Large intestine (tissue), 3 donors: ENCODE measurements at regions not wholly inside any gene's neighbourhood (a gene's known extent, or its start where the extent isn't known, plus 50 kb on each side); places are given as distances from the start of the nearest gene placed in this dataset.

Experiments
- DNase-seq, 2 donors: peaks; one replicate each; pipeline versions ENCODE4 v3.0.0 to v3.0.0-alpha.2; 2013
- H3K27ac ChIP-seq: one replicate; pipeline ENCODE4 v1.5.1; 2013; ENCODE audit warnings: low read length
- H3K27me3 ChIP-seq: 2 replicates; pipeline ENCODE4 v1.6.1; 2013; ENCODE audit warnings: low read length; ENCODE audit not compliant: control insufficient read depth, insufficient read depth
- H3K36me3 ChIP-seq: 2 replicates; pipeline ENCODE4 v1.6.1; 2013; ENCODE audit warnings: low read length; ENCODE audit not compliant: control insufficient read depth, insufficient read depth
- H3K4me1 ChIP-seq: one replicate; pipeline ENCODE4 v1.6.1; 2013; ENCODE audit warnings: low read length; ENCODE audit not compliant: control insufficient read depth, insufficient read depth
- H3K4me3 ChIP-seq: one replicate; pipeline ENCODE4 v1.5.1; 2013; ENCODE audit warnings: low read length
- H3K9me3 ChIP-seq: one replicate; pipeline ENCODE4 v1.6.1; 2013; ENCODE audit warnings: mild to moderate bottlenecking, low read depth, low read length, moderate library complexity; ENCODE audit not compliant: control insufficient read depth
- WGBS: methylation state at CpG from one replicate; pipeline ENCODE4 v1.1.5; 2013; ENCODE audit warnings: low lambda C conversion rate; ENCODE audit not compliant: insufficient coverage; 5-methylcytosine and 5-hydroxymethylcytosine counted together

DNA sequence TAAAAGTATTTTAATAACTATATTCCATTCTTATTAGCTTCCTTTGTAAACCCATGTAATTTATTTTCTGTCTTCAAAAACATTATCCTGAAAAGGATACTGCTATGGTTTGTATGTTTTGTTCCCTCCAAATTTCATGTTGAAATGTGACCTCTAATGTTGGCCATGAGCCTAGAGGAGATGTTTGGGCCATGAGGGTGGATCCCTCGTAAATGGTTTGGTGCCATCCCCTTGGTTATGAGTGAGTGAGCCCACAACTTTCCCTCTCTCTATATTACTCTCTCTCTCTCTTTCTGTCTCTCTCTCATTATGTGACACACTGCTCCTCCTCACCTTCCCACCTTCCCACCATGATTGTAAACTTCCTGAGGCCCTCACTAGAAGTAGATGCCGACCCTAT, 357.7 kb downstream of the MFSD1 start:
- no CpG with 5 or more reads among the region's 2 CpGs for WGBS
- Histone ChIP-seq H3K27me3 (no peaks in the 10 kb centered on the region), H3K27ac (no peak overlapping the region), H3K9me3 (no peaks in the 10 kb centered on the region), H3K36me3 (no peaks in the 10 kb centered on the region), H3K4me1 (no peaks in the 10 kb centered on the region), H3K4me3 (no peak overlapping the region)
- no peak for DNase-seq

DNA sequence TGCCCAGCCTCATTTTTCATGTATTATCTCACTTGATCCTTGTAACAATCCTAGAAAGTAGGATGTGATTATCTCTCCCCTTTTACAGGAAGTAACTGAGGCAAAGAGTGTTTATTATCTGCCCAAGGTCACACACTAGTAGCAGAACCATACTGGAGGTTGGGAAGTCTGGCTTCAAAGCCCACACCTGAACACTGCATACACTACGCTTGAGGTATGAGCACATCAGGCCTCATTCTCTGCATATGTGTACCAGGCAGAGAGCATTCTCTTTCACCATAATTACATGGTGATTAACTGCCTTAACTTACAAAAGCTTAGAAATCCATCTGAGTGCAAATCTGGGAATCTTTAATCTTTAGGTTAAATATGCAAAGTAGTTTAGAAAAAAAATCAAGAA, 361.8 kb downstream of the MFSD1 start:
- Histone ChIP-seq H3K27me3 (no peaks in the 10 kb centered on the region), H3K27ac (no peak overlapping the region), H3K9me3 (no peaks in the 10 kb centered on the region), H3K4me1 (no peaks in the 10 kb centered on the region), H3K36me3 (no peaks in the 10 kb centered on the region), H3K4me3 (no peak overlapping the region)
- no CpG with 5 or more reads among the region's 1 CpG for WGBS
- no peak for DNase-seq

DNA sequence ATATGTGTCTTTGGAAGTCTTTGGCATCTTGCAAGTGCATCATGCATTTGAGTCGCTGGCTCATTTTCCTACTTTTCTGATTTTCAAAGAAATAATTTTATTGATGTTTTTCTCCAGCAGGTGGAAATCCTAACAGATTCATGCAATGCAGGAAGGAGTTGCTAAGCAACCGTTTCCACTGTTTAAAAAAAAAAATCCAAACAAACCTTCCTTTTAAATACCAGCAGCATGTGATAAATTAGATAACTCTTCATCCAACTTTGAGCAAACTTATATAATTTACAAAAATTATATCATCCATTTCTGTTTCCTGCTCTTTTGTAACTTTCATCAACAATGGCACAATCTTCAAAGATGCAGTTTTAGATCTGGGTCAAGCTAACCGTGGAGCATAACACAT, 364.1 kb downstream of the MFSD1 start:
- DNase-seq: no peak
- no peaks in the 10 kb centered on the region for H3K36me3 ChIP-seq
- H3K9me3 ChIP-seq: no peaks in the 10 kb centered on the region
- H3K4me1 ChIP-seq: no peaks in the 10 kb centered on the region
- no peak overlapping the region for H3K4me3 ChIP-seq
- no peaks in the 10 kb centered on the region for H3K27me3 ChIP-seq
- no peak overlapping the region for H3K27ac ChIP-seq
- WGBS: 86% methylated on average over 2 of the region's 3 CpGs

DNA sequence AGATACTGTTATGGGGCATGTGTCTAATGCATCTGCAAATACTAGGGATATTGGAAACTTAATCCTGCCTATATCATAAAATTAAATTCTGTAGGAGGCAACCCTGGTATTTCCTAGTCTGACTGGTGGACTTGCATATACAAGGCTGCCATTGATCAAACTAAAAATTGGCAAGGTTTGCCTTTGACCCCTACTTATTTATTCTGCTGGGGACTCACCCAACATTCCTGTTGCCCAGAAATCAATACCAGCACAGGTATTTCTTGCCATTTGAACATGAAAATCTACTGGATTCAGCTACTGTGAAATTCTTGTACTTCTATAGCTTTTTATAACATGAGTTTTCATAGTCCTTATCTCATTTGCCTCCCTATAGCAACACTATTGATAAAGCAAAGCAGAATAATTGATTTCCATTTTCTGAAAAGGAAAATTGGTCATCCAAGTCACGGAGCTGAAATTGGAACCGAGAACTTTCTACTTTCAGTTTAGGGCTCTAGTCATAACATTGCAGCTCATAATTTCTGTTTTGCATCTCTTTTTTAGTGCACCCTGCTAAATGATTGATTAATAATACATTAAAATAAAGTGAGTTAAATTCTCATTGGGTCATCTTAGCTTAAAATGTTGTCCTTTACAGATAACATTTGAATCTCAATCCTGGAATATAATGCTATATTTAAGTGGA, 365.2 kb downstream of the MFSD1 start:
- no peak overlapping the region for H3K4me3 ChIP-seq
- no peaks in the 10 kb centered on the region for H3K9me3 ChIP-seq
- WGBS: no CpG with 5 or more reads among the region's 2 CpGs
- H3K4me1 ChIP-seq: no peaks in the 10 kb centered on the region
- no peak for DNase-seq
- no peak overlapping the region for H3K27ac ChIP-seq
- H3K27me3 ChIP-seq: no peaks in the 10 kb centered on the region
- H3K36me3 ChIP-seq: no peaks in the 10 kb centered on the region

- Histone ChIP-seq H3K27me3 (no peaks in the 10 kb centered on the region), H3K4me3 (no peak overlapping the region), H3K27ac (no peak overlapping the region), H3K9me3 (no peaks in the 10 kb centered on the region), H3K4me1 (no peaks in the 10 kb centered on the region), H3K36me3 (no peaks in the 10 kb centered on the region)
- no CpG with 5 or more reads among the region's 1 CpG for WGBS
- DNase-seq: no peak
Measured at GRCh38 chr3:159168788-159169187, 366.9 kb downstream of the MFSD1 start.

DNA sequence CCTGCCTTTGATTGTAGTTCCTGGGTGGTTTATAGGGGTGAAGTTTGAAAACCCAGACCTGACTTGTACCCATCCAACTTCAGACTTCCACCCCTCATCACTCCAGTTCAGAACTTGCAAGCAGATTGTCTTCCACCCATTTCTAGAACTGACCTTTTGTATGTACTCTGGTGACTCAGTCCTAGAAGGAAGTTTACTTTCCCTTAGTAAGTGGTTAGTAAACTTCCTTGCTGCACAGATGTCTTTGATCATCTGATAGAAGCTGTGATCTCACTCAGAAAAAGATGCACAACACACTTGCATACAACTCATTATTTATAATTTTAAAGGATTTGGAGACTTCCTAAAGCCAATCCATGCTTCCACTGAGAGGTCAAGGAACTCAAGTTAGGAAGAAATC, 368.0 kb downstream of the MFSD1 start:
- DNase-seq: peak in 1 of 2 donors; percentile 13
- no peak overlapping the region for H3K27ac ChIP-seq
- no peaks in the 10 kb centered on the region for H3K36me3 ChIP-seq
- H3K9me3 ChIP-seq: no peaks in the 10 kb centered on the region
- H3K27me3 ChIP-seq: no peaks in the 10 kb centered on the region
- H3K4me3 ChIP-seq: no peak overlapping the region
- no peaks in the 10 kb centered on the region for H3K4me1 ChIP-seq

DNA sequence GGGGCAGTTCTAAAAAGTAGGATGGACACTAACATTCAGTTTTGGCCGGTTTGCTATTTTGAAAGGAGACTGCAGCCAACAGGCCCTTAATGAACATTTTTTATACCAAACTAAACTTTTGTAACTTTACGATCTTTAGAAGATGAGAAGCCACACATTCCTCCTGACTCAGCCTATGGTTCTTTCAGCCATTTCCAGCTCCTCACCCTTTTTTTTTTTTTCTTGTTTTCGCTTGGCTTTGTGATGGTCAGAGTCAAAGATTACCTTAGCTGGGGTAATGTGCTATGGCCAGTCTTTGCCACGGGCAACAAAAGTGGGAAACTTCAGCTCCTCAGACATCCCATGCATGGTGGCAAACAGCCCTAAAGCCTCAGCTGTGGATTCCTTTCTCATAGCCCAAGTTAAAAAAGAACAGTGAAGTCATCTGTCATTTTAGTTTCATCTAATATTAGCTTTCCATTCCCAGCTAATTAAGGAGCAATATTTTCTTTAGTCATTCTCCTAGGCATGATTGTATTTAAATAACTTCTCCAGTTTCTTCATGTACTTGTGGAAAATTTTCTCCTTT, 368.7 kb downstream of the MFSD1 start:
- whole genome bisulfite sequencing: 90% methylated on average over 2 of the region's 4 CpGs
- Histone ChIP-seq H3K27ac (peak overlapping the region; percentile 46), H3K4me3 (no peak overlapping the region)

GRCh38 chr3:159171333-159171732, 369.5 kb downstream of the MFSD1 start:
- no peaks in the 10 kb centered on the region for H3K4me1 ChIP-seq
- no peaks in the 10 kb centered on the region for H3K36me3 ChIP-seq
- no peak for DNase-seq
- no peaks in the 10 kb centered on the region for H3K27me3 ChIP-seq
- no peak overlapping the region for H3K27ac ChIP-seq
- no peaks in the 10 kb centered on the region for H3K9me3 ChIP-seq
- WGBS: 20% methylated on average over 1 of the region's 3 CpGs
- no peak overlapping the region for H3K4me3 ChIP-seq

More for the DNA sequence above, 368.7 kb downstream of the MFSD1 start:
- Histone ChIP-seq H3K9me3 (no peaks in the 10 kb centered on the region), H3K27me3 (no peaks in the 10 kb centered on the region), H3K36me3 (no peaks in the 10 kb centered on the region), H3K4me1 (no peaks in the 10 kb centered on the region)
- peak in 1 of 2 donors; percentile 14 for DNase-seq

- Histone ChIP-seq H3K4me3 (no peak overlapping the region), H3K4me1 (no peaks in the 10 kb centered on the region), H3K36me3 (no peaks in the 10 kb centered on the region), H3K27ac (no peak overlapping the region), H3K27me3 (no peaks in the 10 kb centered on the region), H3K9me3 (no peaks in the 10 kb centered on the region)
- no peak for DNase-seq
- WGBS: 100% methylated on average over 1 of the region's 2 CpGs
Measured at GRCh38 chr3:159172473-159172872, 370.6 kb downstream of the MFSD1 start.

GRCh38 chr3:159174715-159175692, 373.1 kb downstream of the MFSD1 start:
- DNase-seq: no peak
- H3K36me3 ChIP-seq: no peaks in the 10 kb centered on the region
- no peaks in the 10 kb centered on the region for H3K27me3 ChIP-seq
- no peak overlapping the region for H3K27ac ChIP-seq
- H3K4me3 ChIP-seq: no peak overlapping the region
- no peaks in the 10 kb centered on the region for H3K4me1 ChIP-seq
- H3K9me3 ChIP-seq: no peaks in the 10 kb centered on the region
- WGBS: 100% methylated on average over 1 of the region's 7 CpGs
